Activated naive CD8-positive, alpha-beta T cell treated with anti-CD3 and anti-CD28 coated beads, Interleukin-2, amount 10 ng/mL, durations not matched to agents 7 days and 5 days (primary cell): ENCODE measurements at regions not wholly inside any gene's neighbourhood (a gene's known extent, or its start where the extent isn't known, plus 50 kb on each side); places are given as distances from the start of the nearest gene placed in this dataset.

ENCODE experiments used
- ATAC-seq: fragments of 150-1000 bp; cut with Tn5 transposase; one replicate; pipeline ENCODE4 v1.10.0; 2021; ENCODE audit warnings: low read depth, moderate library complexity
- POLR2A ChIA-PET: fragments of 350-600 bp; sonication (Branson Sonifier 250); formaldehyde crosslinking; loops from one replicate; lab custom pipeline; 2021; ENCODE audit warnings: antibody characterized with exemption; lab: Charles Lee
- DNase-seq: peaks from one replicate; pipeline ENCODE4 v3.0.0; 2021
- H3K27ac Mint-ChIP-seq: one replicate; pipeline ENCODE4 v1.8.0; 2022; ENCODE audit warnings: mild to moderate bottlenecking, mixed read lengths
- H3K27me3 Mint-ChIP-seq: one replicate; pipeline ENCODE4 v1.8.0; 2022; ENCODE audit warnings: mild to moderate bottlenecking, moderate library complexity, mixed read lengths
- H3K36me3 Mint-ChIP-seq: one replicate; pipeline ENCODE4 v1.8.0; 2021; ENCODE audit warnings: mild to moderate bottlenecking, mixed read lengths
- H3K4me1 Mint-ChIP-seq: one replicate; pipeline ENCODE4 v1.8.0; 2021; ENCODE audit warnings: mixed read lengths
- H3K4me3 Mint-ChIP-seq: one replicate; pipeline ENCODE4 v1.8.0; 2022; ENCODE audit warnings: mild to moderate bottlenecking, moderate library complexity, mixed read lengths
- H3K9me3 Mint-ChIP-seq: one replicate; pipeline ENCODE4 v1.8.0; 2021; ENCODE audit warnings: mixed read lengths

DNA sequence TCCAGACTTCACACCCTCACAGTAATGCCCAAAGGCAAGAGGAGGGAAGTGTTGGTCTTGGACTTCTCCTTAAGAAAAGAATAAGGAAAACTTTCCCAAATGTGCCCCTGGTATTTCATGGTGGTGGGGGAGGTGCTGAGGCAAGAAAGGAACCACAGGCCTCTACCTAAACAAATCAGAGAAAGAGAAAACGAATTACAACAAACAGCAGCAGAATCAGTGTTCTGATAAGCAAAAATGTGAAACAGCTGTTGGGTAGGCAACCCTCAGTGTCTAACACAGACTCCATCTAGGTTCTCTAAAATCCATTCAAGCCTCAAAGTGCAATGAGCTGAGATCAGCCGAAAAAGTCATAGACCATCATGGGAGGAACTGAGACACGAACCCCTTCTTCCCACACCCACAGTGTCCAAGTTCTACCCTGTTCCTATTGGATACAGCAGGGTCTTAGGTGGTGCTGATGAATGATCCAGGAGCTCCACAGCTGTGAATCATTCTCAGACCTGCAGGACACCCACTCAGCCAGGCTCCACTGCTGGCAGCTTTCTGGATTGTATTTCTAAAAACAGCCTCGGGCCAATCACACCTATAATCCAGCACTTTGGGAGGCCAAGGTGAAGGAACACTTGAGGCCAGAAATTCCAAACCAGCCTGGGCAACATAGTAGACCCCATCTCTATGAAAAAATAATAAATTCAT is 149.1 kb downstream of the PLPP3 start:
- peaks cover 4% of the 10 kb centered on the region for H3K27me3 Mint-ChIP-seq
- no peak overlapping the region for H3K27ac Mint-ChIP-seq
- no peak overlapping the region for H3K4me3 Mint-ChIP-seq
- H3K9me3 Mint-ChIP-seq, result peaks cover 2% of the 10 kb centered on the region
- ATAC-seq, result no peak
- POLR2A ChIA-PET, result no interaction called here
- H3K4me1 Mint-ChIP-seq, result no peaks in the 10 kb centered on the region
- H3K36me3 Mint-ChIP-seq, result no peaks in the 10 kb centered on the region
- no peak for DNase-seq

DNA sequence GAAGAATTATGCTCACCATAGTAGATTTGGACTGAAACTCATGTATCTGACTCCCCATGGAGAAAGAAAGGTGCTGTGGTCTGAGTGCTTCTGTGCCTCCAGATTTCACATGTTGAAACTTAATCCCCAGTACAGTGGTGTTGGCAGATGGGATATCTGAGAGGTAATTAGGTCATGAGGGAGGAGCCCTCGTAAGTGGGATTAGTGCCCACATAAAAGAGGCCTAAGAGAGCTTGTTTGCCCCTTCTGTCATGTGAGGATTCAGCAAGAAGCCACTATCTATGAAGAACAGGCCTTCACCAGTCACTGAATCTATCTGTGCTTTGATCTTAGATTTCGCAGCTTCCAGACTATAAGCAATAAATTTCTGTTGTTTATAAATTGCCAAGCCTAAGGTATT is 150.1 kb downstream of the PLPP3 start:
- DNase-seq (no peak), ATAC-seq (no peak)
- Mint-ChIP-seq H3K36me3 (no peaks in the 10 kb centered on the region), H3K9me3 (peaks cover 2% of the 10 kb centered on the region), H3K27ac (no peak overlapping the region), H3K4me1 (no peaks in the 10 kb centered on the region), H3K27me3 (peaks cover 4% of the 10 kb centered on the region), H3K4me3 (no peak overlapping the region)
- POLR2A ChIA-PET, result no interaction called here

DNA sequence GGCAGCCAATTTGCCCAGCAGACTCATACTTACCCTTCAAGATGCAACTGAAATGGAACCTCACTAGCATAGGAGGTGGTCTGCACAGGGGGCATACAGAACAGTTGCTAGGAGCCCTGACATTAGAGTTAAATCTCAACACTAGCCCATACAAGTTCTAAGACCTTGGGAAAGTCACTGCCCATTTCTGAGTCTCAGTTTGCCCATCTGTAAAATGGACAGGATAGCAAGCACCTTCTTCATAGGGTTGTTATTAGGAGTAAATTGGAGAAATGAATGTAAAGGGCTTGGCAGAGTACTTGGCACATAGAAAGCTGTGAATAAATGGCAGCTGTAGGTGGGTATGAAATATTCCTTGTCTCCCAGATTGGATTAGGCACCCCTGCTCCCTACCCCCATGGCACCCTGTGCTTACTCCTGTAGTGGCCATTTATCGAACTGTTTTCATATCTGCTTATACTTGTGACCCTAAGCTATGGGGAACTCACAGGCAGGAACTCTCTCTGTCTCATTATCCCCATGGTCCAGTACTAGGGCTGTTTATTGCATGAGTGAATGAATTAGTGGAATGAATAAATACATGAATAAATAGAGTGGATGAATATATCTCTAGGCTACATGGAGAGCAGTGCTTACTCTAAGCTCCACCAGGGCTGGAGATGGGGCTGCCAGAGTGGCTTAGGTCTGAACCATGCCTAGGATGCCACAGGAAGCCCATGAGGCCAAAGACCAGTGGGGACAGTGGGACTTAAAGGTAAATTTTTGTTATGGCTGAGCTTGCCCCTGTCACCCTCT is 152.6 kb downstream of the PLPP3 start:
- Mint-ChIP-seq H3K27ac (no peak overlapping the region), H3K4me1 (no peaks in the 10 kb centered on the region), H3K9me3 (peaks cover 2% of the 10 kb centered on the region), H3K36me3 (no peaks in the 10 kb centered on the region), H3K27me3 (peaks cover 2% of the 10 kb centered on the region), H3K4me3 (no peak overlapping the region)
- POLR2A ChIA-PET, result no interaction called here
- no peak for ATAC-seq
- DNase-seq, result no peak

DNA sequence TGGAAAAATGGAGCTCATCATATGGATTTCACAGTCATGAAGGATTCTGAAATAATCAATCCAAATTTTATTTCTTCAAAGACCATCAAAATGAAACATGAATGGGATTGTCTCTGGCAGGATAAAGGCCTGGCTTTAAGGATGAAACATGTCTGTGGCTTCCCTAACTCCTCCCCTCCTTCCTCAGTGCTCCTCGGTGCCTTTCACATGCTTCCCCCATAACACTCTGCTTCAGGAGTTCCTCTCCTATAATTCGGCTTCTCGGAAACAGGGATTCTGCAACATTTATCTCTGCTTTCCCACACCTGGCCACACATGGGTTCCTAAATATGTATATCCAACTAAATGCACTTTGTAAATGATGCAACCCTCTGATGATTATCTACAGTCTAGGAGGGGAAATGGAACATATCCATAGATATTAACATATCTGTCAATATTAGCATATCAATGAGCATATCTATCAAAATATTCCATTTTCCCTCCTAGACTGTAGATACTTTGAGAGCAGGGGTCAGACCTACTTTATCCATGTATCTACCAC is 153.8 kb downstream of the PLPP3 start:
- Mint-ChIP-seq H3K9me3 (peaks cover 2% of the 10 kb centered on the region), H3K27me3 (no peaks in the 10 kb centered on the region), H3K36me3 (no peaks in the 10 kb centered on the region), H3K4me1 (no peaks in the 10 kb centered on the region), H3K27ac (no peak overlapping the region), H3K4me3 (no peak overlapping the region)
- DNase-seq, result no peak
- ATAC-seq, result no peak
- POLR2A ChIA-PET, result no interaction called here

DNA sequence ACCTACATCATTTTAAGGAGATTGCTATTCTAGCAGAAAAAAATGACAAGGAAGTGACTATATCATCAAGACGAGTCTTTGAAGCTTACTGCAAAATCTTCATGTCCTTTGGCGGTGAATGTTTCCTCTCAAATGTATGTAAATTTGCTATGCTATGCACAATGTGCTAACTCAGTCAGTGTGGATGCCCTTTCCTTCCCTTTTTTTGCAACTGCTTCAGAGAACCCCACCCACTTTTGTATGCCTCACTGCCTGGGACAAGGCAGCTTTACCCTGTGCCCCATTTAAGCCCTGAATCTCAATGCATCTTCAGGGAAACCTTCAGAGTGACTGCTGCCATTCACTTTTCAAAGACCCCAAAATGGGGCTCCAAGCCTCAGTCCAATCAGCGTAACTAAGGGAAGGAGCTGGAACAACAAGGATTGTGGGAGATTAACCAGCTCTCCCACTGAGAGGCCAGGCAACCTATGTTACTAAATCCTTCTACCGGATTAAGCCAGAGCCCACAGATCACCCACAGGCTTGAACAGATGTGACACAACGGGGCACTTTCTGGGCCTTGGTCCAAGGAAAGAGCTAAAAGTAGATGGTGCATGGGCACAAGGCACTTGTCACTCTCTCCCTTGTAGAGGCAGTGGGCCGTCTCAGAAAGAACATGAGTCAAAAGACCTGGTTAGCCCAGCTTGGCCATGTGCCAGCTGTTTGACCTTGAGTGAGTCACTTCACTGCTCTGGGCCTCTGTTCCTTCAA is 154.4 kb downstream of the PLPP3 start:
- Mint-ChIP-seq H3K27ac (no peak overlapping the region), H3K9me3 (peaks cover 2% of the 10 kb centered on the region), H3K36me3 (no peaks in the 10 kb centered on the region), H3K27me3 (no peaks in the 10 kb centered on the region), H3K4me3 (no peak overlapping the region), H3K4me1 (no peaks in the 10 kb centered on the region)
- no peak for ATAC-seq
- POLR2A ChIA-PET, result no interaction called here
- DNase-seq, result no peak

DNA sequence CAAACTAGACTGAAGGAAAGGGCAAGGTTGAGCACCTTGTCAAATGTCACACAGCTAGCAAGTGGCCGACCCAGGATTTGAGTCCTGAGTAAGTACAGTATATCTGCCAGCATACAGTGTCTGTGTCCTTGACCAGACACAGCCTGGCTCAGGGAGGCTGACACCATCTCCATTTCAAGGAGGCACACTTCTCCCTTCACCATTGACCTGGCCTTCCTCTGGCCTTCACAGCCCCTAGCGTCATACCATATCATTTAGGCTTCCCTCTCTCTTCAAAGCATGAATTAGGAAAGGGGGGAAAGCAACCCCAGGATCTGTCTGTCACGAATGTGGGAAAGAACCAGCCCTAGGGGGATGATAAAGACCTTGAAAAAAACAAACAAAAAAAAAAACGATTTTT is 155.6 kb downstream of the PLPP3 start:
- Mint-ChIP-seq H3K4me3 (no peak overlapping the region), H3K36me3 (no peaks in the 10 kb centered on the region), H3K27me3 (no peaks in the 10 kb centered on the region), H3K9me3 (peaks cover 2% of the 10 kb centered on the region), H3K4me1 (no peaks in the 10 kb centered on the region), H3K27ac (no peak overlapping the region)
- POLR2A ChIA-PET, result no interaction called here
- no peak for ATAC-seq
- no peak for DNase-seq

DNA sequence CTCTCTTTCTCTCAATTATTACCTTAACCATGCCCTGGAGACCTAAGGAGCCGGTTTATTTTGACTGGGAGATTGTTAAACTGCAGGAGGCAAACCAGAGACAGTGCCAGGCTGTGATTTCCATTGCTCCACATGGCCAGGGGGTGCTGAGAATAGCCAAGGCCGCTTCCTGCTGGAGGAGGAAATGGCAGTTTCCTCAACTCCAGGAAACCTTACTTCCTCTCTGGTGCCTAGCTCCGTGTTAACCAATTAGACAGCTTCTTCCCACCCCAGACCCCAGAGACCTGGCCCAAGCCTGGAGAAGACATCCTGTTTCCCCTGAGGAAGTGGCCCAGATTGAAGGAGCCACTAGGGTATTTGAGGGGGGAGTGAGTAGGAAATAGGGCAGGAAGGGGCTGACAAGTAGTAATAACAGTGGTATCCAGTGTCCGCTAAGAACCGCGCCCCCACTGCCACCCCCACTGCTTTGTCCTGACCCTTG is 161.2 kb downstream of the PLPP3 start:
- no peak overlapping the region for H3K4me3 Mint-ChIP-seq
- H3K4me1 Mint-ChIP-seq, result no peaks in the 10 kb centered on the region
- ATAC-seq, result no peak
- H3K27me3 Mint-ChIP-seq, result no peaks in the 10 kb centered on the region
- no peak overlapping the region for H3K27ac Mint-ChIP-seq
- no peaks in the 10 kb centered on the region for H3K36me3 Mint-ChIP-seq
- DNase-seq, result no peak
- POLR2A ChIA-PET, result no interaction called here
- no peaks in the 10 kb centered on the region for H3K9me3 Mint-ChIP-seq

DNA sequence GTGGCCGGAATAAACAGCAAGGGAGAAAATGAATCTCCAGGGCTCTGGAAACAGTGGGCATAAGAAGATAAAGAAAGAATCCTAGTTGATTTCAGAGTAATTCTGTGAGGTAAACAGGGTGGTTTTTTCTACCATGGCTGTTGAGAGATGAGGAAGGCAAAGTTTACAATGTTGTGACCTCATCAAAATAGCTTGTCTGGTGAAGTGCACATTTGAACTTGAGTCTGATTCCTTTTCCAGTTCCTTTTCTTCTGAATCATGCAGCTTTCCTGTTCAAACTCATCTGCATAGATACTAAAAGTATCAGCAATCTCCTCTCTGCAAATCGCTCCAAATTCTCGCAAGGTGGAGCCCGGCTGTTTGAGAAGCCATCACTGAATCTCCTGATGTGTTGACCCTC is 161.7 kb downstream of the PLPP3 start:
- POLR2A ChIA-PET, result no interaction called here
- H3K27me3 Mint-ChIP-seq, result no peaks in the 10 kb centered on the region
- H3K4me3 Mint-ChIP-seq, result no peak overlapping the region
- ATAC-seq (no peak), DNase-seq (no peak)
- H3K36me3 Mint-ChIP-seq, result no peaks in the 10 kb centered on the region
- H3K4me1 Mint-ChIP-seq, result no peaks in the 10 kb centered on the region
- no peaks in the 10 kb centered on the region for H3K9me3 Mint-ChIP-seq
- H3K27ac Mint-ChIP-seq, result no peak overlapping the region

DNA sequence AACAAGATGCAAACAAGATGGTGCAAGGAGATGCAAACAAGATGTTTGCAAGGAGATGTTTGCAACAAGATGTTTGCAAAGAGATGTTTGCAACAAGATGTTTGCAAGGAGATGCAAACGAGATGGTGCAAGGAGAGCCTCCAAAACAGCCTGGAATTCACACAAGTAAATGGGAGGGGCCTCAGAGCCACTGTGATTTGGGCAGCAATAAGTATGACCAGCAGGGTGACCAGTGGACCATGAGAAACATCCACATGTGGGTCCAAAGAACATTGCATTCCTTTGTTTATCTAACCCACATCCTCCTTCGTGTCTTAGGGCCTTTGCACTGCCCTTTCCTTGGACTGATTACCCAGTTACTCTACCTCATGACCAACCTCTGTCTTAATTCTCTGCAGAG is 162.9 kb downstream of the PLPP3 start:
- Mint-ChIP-seq H3K4me3 (no peak overlapping the region), H3K36me3 (no peaks in the 10 kb centered on the region), H3K27ac (no peak overlapping the region), H3K9me3 (no peaks in the 10 kb centered on the region), H3K27me3 (no peaks in the 10 kb centered on the region), H3K4me1 (no peaks in the 10 kb centered on the region)
- no peak for DNase-seq
- ATAC-seq, result no peak
- POLR2A ChIA-PET, result no interaction called here

DNA sequence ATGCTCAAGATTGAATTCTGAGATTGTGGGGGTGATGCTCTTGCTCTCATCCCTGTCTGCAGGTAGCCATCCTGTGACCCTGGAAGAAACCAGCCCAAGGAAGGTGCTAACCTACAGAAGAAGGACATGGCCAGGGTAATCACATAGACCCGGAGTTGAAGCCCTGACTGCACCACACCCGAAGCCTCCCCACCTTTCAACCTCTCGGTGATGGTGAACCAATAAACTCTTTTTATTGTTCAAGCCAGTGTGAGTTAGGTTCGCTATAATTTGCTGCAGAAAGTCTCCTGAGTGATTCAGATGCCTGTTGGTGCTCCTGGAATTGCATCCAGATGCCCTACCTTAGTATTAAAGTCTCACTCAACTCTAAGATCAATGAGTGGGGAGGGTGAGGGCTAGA is 163.6 kb downstream of the PLPP3 start:
- Mint-ChIP-seq H3K27ac (no peak overlapping the region), H3K36me3 (no peaks in the 10 kb centered on the region), H3K4me1 (no peaks in the 10 kb centered on the region), H3K4me3 (no peak overlapping the region), H3K27me3 (peaks cover 3% of the 10 kb centered on the region), H3K9me3 (no peaks in the 10 kb centered on the region)
- DNase-seq, result no peak
- no peak for ATAC-seq
- POLR2A ChIA-PET, result no interaction called here

DNA sequence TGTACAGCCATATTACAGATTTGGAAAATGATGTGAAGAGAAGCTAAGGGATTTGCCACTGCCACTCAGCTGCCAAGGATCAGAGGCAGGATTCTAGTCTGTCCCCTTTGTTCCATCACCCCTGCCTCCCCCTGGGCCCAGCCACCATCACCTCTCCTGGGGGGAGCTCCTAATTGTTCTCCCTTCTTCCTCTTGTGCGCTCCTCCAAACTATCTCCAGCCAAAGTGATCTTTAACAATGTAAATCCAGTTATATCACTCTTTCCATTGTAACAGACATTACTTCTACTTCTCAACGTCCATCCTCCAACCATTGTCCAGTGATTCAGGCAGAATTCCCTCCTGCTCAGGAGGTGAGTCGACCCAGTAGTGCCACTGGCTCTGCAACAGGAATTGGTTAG is 164.1 kb downstream of the PLPP3 start:
- no peak overlapping the region for H3K4me3 Mint-ChIP-seq
- H3K27me3 Mint-ChIP-seq, result peaks cover 3% of the 10 kb centered on the region
- POLR2A ChIA-PET, result no interaction called here
- H3K4me1 Mint-ChIP-seq, result no peaks in the 10 kb centered on the region
- H3K9me3 Mint-ChIP-seq, result no peaks in the 10 kb centered on the region
- no peak overlapping the region for H3K27ac Mint-ChIP-seq
- ATAC-seq (no peak), DNase-seq (no peak)
- H3K36me3 Mint-ChIP-seq, result no peaks in the 10 kb centered on the region

DNA sequence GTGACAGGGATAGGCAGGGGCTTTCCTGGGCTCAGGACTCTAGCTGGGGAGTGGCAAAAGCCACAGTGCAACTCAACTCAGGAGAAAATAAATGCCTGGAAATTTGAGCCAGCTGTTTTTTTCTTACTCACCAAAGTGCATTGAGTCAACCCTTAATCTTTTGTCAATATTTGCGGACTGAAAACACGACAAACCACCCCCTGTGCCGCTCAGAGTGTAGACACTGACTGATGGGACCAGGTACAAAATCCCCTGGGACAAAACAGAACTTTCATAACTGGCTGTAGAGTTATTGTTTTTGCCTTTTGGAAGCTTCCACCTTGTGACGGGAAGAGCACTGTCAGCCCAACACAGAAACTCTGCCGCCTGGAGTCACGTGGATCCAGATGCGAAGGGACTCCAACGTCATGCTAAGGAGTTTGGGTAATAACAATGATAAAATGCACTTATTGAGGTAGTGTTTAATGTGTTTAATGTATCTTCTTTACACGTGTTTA is 164.6 kb downstream of the PLPP3 start:
- POLR2A ChIA-PET, result no interaction called here
- Mint-ChIP-seq H3K9me3 (no peaks in the 10 kb centered on the region), H3K27me3 (peaks cover 3% of the 10 kb centered on the region), H3K4me3 (no peak overlapping the region), H3K4me1 (no peaks in the 10 kb centered on the region), H3K27ac (no peak overlapping the region), H3K36me3 (no peaks in the 10 kb centered on the region)
- ATAC-seq, result no peak
- DNase-seq, result no peak

DNA sequence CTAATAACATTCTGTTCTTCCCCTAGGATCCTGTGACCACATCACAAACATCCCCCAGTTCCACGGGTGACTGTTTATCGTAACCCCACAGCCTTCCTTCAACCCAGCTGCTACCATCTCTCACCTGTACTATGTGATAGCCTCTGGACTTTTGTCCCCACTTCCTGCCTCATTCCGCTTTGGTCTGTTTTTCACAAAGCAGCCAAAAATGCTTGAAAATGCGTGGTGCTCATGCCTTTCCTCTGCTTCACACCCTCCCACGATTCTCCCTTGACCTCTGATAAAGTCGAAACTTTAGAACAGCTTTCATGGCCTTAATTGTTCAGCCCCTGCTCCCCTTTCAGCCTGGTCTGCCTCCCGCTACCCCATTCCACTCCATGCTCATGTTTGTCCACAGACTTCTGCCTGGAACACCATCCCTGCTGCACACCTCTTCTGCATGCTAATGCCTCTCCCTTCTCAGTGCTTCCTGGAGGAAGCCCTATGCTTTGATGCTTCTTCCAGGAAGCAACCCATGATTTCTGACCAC is 165.6 kb downstream of the PLPP3 start:
- H3K36me3 Mint-ChIP-seq, result no peaks in the 10 kb centered on the region
- no peak overlapping the region for H3K27ac Mint-ChIP-seq
- POLR2A ChIA-PET, result no interaction called here
- DNase-seq (no peak), ATAC-seq (no peak)
- no peak overlapping the region for H3K4me3 Mint-ChIP-seq
- peaks cover 3% of the 10 kb centered on the region for H3K27me3 Mint-ChIP-seq
- H3K4me1 Mint-ChIP-seq, result no peaks in the 10 kb centered on the region
- no peaks in the 10 kb centered on the region for H3K9me3 Mint-ChIP-seq
